22Rv1 (cell line): ENCODE measurements at regions not wholly inside any gene's neighbourhood (a gene's known extent, or its start where the extent isn't known, plus 50 kb on each side); places are given as distances from the start of the nearest gene placed in this dataset.
"Not testable (repeated sequence)": the region's sequence is repeated elsewhere in the genome, so short reads cannot be mapped to it uniquely, and the experiment has no call there.

Experiments
- H3K27ac ChIP-seq: fragments of 450-650 bp; 2 replicates; pipeline ENCODE4 v1.5.1; 2017
- ZFX ChIP-seq: fragments of 450-650 bp; IDR thresholded peaks from 2 replicates; pipeline ENCODE4 v1.6.1; 2017; ENCODE audit warnings: antibody characterized with exemption, borderline replicate concordance
- TF ChIP-seq, protein P1 (sequence below): fragments of 450-650 bp; IDR thresholded peaks from 2 replicates; pipeline ENCODE4 v1.5.1; 2017; ENCODE audit warnings: mild to moderate bottlenecking

DNA sequence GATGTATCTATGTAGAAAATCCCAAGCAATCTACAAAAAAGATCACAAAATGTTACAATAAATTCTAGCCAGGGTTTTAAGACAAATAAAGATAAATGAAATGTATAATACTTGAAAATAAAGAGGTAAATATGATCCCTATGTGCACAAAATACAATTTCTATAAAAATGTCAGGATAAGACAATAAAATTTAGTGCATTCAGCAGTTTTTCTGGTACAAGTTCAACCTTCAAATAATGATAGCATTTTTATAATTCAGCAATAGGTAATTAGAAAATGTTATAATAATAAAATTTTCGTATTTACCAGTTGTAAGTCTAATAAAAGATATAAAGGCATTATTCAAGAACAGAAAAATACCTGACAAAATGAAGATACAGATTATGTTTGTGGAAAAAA is 726.8 kb upstream of the FAT3 start:
- TF ChIP-seq ZFX, result no peak
- TF ChIP-seq, protein P1, sequence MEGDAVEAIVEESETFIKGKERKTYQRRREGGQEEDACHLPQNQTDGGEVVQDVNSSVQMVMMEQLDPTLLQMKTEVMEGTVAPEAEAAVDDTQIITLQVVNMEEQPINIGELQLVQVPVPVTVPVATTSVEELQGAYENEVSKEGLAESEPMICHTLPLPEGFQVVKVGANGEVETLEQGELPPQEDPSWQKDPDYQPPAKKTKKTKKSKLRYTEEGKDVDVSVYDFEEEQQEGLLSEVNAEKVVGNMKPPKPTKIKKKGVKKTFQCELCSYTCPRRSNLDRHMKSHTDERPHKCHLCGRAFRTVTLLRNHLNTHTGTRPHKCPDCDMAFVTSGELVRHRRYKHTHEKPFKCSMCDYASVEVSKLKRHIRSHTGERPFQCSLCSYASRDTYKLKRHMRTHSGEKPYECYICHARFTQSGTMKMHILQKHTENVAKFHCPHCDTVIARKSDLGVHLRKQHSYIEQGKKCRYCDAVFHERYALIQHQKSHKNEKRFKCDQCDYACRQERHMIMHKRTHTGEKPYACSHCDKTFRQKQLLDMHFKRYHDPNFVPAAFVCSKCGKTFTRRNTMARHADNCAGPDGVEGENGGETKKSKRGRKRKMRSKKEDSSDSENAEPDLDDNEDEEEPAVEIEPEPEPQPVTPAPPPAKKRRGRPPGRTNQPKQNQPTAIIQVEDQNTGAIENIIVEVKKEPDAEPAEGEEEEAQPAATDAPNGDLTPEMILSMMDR, result no peak

DNA sequence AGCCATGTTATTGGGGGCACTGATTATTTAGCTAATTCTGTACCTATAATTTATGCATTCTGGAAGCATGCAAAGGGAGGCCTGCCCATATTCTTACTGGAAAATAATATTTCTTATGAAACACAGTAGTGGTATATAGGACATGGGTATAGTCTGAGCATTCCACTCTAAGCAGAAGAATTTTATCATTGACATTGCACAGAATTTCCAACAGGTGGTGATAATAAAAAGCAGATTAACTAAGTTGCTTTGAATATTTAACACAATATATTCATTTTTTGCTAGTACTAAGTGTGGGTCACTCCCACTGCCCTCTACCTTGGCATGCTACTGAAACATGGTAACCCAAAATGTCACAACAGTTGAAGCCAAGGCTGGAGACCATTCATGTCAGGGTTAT is 728.8 kb upstream of the FAT3 start:
- H3K27ac ChIP-seq, result no peak overlapping the region
- no peak for TF ChIP-seq ZFX
- TF ChIP-seq, protein P1, result no peak

More for the DNA sequence above, 726.8 kb upstream of the FAT3 start:
- no peak overlapping the region for H3K27ac ChIP-seq

DNA sequence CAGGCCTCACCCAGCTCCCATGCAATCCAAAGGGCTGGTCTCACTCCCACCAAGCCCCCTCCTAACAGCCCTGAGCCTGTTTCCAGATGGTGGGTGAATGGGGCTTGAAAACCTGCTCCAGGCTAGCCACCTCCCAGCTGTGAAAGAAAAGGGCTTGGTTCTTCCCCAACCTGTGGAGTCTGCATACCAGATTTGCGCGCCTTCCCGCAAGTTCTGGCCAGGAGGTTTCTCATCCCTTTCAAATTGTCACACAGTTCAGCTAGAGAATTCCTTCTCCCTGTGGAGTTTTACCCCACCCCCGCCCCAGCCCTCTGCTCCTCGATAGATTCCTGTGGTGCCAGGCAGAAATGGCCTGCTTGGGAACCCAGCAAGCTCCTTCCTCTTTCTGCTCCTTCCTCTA is 734.6 kb upstream of the FAT3 start:
- TF ChIP-seq, protein P1, result no peak
- TF ChIP-seq ZFX, result no peak
- H3K27ac ChIP-seq, result no peak overlapping the region

DNA sequence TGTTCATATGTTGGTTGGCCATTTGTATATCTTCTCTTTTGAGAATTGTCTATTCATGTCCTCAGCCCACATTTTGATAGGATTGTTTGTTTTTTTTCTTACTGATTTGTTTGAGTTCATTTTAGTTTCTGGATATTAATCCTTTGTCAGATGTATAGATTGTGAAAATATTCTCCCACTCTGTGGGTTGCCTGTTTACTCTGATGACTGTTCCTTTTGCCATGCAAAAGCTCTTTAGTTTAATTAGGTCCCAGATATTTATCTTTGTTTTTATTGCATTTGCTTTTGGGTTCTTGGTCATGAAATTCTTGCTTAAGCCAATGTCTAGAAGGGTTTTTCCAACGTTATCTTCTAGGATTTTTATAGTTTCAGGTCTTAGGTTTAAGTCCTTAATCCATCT is 740.7 kb upstream of the FAT3 start:
- not testable (repeated sequence) for H3K27ac ChIP-seq

DNA sequence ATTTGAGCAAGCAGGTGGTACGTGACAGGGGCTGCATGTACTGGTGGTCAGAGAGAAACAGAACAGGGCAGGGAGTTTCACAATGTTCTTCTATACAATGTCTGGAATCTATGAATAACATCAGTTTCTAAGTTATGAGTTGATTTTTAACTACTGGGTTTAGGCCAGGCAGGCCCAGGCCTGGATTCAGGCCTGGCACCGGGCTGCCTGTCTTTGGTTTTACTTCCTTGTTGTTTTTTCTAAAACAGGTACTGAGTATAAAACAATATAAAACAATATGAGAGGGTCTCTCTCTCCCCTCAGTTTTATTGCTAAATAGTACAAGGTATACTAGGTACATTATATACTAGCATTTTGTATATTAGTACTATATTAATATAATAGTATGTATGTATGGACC is 742.7 kb upstream of the FAT3 start:
- peak overlapping the region; percentile 25; the same call in 1 of the 2 replicates for H3K27ac ChIP-seq

DNA sequence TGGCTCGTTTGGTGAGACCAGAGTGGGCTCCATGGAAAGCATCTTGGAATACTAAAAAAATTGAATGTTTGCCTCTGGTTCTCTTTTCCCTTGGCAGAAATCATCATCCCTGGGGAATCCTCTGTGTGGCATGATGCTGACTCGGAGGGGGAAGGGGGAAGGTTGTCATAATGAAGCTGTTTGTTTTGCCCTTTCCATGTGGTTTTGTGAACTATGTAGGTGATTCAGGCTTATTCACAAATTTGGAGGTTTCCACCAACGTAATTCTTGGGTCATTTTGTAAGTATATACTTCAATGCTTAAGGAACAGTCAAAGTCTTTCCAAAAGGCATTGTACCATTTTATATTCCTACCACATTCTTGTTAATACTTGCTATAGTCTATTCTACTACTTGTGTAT is 754.0 kb upstream of the FAT3 start:
- TF ChIP-seq, protein P1, result no peak
- TF ChIP-seq ZFX, result no peak
- no peak overlapping the region for H3K27ac ChIP-seq

DNA sequence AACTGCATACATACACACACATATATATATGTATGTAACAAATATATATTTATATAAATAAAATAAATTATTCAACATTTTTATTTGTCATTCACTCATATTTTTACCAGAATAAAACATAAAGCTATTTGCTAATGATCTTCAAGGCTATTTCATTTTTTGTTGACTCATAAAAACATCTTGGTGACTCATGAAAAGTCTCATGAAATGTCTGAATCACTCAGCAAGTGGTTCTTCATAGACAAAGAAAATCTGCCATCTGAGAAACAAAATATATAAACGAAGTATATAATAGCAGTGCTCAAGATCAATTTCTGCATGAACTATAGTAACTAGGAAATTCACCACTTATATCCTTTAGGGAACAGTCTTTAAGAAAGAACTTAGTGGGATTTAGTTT is 764.8 kb upstream of the FAT3 start:
- H3K27ac ChIP-seq, result no peak overlapping the region

DNA sequence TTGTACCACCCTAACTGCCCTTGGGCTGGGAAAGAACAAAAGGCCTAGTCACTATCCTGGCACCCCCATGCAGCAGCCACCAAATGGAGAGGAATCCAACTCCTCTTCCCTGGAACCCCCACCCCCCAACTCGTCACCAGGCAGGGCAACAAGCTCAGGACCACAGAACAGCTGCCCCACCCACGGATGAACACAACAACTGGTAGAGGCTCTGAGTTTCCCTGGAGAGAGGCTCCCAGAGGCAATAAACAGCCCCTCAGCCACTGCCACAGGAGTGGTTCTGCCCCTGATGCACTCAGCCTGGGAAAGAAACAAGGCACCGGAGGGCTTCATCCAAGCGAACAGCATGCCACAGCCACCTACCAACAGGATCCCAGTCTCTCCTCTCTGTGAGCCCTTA is 778.4 kb upstream of the FAT3 start:
- TF ChIP-seq ZFX, result no peak
- TF ChIP-seq, protein P1, result no peak
- H3K27ac ChIP-seq, result no peak overlapping the region

More for the DNA sequence above, 764.8 kb upstream of the FAT3 start:
- no peak for TF ChIP-seq ZFX
- TF ChIP-seq, protein P1, result no peak
